OCI-LY7 (cell line): ENCODE measurements at regions not wholly inside any gene's neighbourhood (a gene's known extent, or its start where the extent isn't known, plus 50 kb on each side); places are given as distances from the start of the nearest gene placed in this dataset.

ENCODE experiments used
- BruUV-seq: library from RNA; stranded (reverse); fragments of 400-500 nt; replicated peaks from 2 replicates; lab custom pipeline; 2021; lab: Mats Ljungman, UMichigan
- CTCF ChIA-PET: fragments of 300-600 bp; sonication (Branson Sonifier 250); formaldehyde crosslinking; loops from one replicate; lab custom pipeline; 2022; ENCODE audit warnings: antibody characterized with exemption; ENCODE audit not compliant: unreplicated experiment; lab: Charles Lee
- POLR2A ChIA-PET: fragments of 300-600 bp; sonication (Branson Sonifier 250); formaldehyde crosslinking; loops from one replicate; lab custom pipeline; 2022; ENCODE audit warnings: antibody characterized with exemption; lab: Charles Lee
- DNase-seq: peaks from one replicate; pipeline ENCODE4 v3.0.0-alpha.2; 2015; ENCODE audit warnings: low spot score
- H2AFZ ChIP-seq: fragments of 200-600 bp; sonication (generic), shearing (Covaris generic); 2 replicates; pipeline ENCODE4 v1.6.1; 2014; ENCODE audit warnings: mild to moderate bottlenecking, antibody characterized with exemption, low read length, moderate library complexity
- H3K27ac ChIP-seq: fragments of 200-600 bp; sonication (generic); 2 replicates; pipeline ENCODE4 v1.5.1; 2014; ENCODE audit warnings: mixed run types, low read depth, mild to moderate bottlenecking, moderate library complexity, low read length, inconsistent platforms; ENCODE audit not compliant: poor library complexity, severe bottlenecking
- H3K36me3 ChIP-seq: fragments of 200-600 bp; sonication (generic); 2 replicates; pipeline ENCODE4 v1.6.1; 2014; ENCODE audit warnings: mild to moderate bottlenecking, antibody characterized with exemption, low read length, moderate library complexity, mixed read lengths; ENCODE audit not compliant: insufficient read depth
- H3K4me1 ChIP-seq: fragments of 200-600 bp; sonication (generic); 2 replicates; pipeline ENCODE4 v1.5.1; 2014; ENCODE audit warnings: mild to moderate bottlenecking, low read length; ENCODE audit not compliant: insufficient read depth, poor library complexity, severe bottlenecking
- H3K4me2 ChIP-seq: fragments of 200-600 bp; sonication (generic); 2 replicates; pipeline ENCODE4 v1.6.1; 2014; ENCODE audit warnings: mild to moderate bottlenecking, low read length
- H3K4me3 ChIP-seq: fragments of 200-600 bp; sonication (generic); 2 replicates; pipeline ENCODE4 v1.5.1; 2014; ENCODE audit warnings: mild to moderate bottlenecking, low read depth, low read length; ENCODE audit not compliant: poor library complexity, severe bottlenecking
- H3K79me2 ChIP-seq: fragments of 200-600 bp; sonication (generic); 2 replicates; pipeline ENCODE4 v1.6.1; 2016; ENCODE audit warnings: low read depth, mild to moderate bottlenecking, low read length, moderate library complexity, mixed read lengths; ENCODE audit not compliant: insufficient read depth
- H3K9me2 ChIP-seq: fragments of 200-600 bp; sonication (generic); 2 replicates; pipeline ENCODE4 v1.6.1; 2016; ENCODE audit warnings: mild to moderate bottlenecking, low read length, mixed read lengths; ENCODE audit not compliant: insufficient read depth
- H3K9me3 ChIP-seq: fragments of 200-600 bp; sonication (generic); 2 replicates; pipeline ENCODE4 v1.6.1; 2014; ENCODE audit warnings: mild to moderate bottlenecking, mixed run types, low read length, mixed read lengths
- H4K20me1 ChIP-seq: fragments of 200-600 bp; sonication (generic); 2 replicates; pipeline ENCODE4 v1.6.1; 2014; ENCODE audit warnings: mild to moderate bottlenecking, antibody characterized with exemption, low read length, moderate library complexity, mixed read lengths; ENCODE audit not compliant: insufficient read depth
- EZH2phosphoT487 ChIP-seq: fragments of 200-600 bp; sonication (generic); IDR thresholded peaks from 2 replicates; pipeline ENCODE4 v1.6.1; 2018; ENCODE audit warnings: low read depth, borderline replicate concordance, mild to moderate bottlenecking, mixed run types, antibody characterized with exemption, low read length, moderate library complexity, mixed read lengths
- intact Hi-C: fragments of 100-400 bp; cut with micrococcal nuclease; formaldehyde crosslinking; loops from one replicate; pipeline ENCODE4 v1.10.0; 2022; ENCODE audit not compliant: unreplicated experiment
- TF ChIP-seq, protein P1 (sequence below): fragments of 200-600 bp; sonication (generic); conservative IDR thresholded peaks from 2 replicates; pipeline ENCODE4 v1.5.1; 2014; ENCODE audit warnings: mild to moderate bottlenecking, antibody characterized with exemption, low read length, moderate library complexity, mixed read lengths

- no peaks in the 10 kb centered on the region for H3K9me3 ChIP-seq
- no peak overlapping the region for H2AFZ ChIP-seq
- TF ChIP-seq, protein P1, sequence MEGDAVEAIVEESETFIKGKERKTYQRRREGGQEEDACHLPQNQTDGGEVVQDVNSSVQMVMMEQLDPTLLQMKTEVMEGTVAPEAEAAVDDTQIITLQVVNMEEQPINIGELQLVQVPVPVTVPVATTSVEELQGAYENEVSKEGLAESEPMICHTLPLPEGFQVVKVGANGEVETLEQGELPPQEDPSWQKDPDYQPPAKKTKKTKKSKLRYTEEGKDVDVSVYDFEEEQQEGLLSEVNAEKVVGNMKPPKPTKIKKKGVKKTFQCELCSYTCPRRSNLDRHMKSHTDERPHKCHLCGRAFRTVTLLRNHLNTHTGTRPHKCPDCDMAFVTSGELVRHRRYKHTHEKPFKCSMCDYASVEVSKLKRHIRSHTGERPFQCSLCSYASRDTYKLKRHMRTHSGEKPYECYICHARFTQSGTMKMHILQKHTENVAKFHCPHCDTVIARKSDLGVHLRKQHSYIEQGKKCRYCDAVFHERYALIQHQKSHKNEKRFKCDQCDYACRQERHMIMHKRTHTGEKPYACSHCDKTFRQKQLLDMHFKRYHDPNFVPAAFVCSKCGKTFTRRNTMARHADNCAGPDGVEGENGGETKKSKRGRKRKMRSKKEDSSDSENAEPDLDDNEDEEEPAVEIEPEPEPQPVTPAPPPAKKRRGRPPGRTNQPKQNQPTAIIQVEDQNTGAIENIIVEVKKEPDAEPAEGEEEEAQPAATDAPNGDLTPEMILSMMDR: no peak
- TF ChIP-seq EZH2phosphoT487: no peak
- no TSS peak for BruUV-seq
- POLR2A ChIA-PET: no interaction called here
- intact Hi-C loops: no loop called here
- H3K4me1 ChIP-seq: no peaks in the 10 kb centered on the region
- H3K27ac ChIP-seq: no peak overlapping the region
- H3K79me2 ChIP-seq: no peaks in the 10 kb centered on the region
- H3K4me3 ChIP-seq: no peak overlapping the region
- CTCF ChIA-PET: no interaction called here
- no peak overlapping the region for H3K4me2 ChIP-seq
- H3K9me2 ChIP-seq: no peaks in the 10 kb centered on the region
- no peak for DNase-seq
- H4K20me1 ChIP-seq: no peaks in the 10 kb centered on the region
- no peaks in the 10 kb centered on the region for H3K36me3 ChIP-seq
Measured at GRCh38 chr13:99749271-99750019, 222.1 kb downstream of the ZIC5 start.

GRCh38 chr13:99747403-99747710 lies 224.2 kb downstream of the ZIC5 start:
- H3K9me2 ChIP-seq: no peaks in the 10 kb centered on the region
- H3K4me2 ChIP-seq: no peak overlapping the region
- no peak overlapping the region for H3K4me3 ChIP-seq
- CTCF ChIA-PET: no interaction called here
- no peak overlapping the region for H3K27ac ChIP-seq
- intact Hi-C loops: no loop called here
- no peak overlapping the region for H2AFZ ChIP-seq
- BruUV-seq: no TSS peak
- no peaks in the 10 kb centered on the region for H3K79me2 ChIP-seq
- TF ChIP-seq, protein P1: no peak
- no peak for TF ChIP-seq EZH2phosphoT487
- POLR2A ChIA-PET: no interaction called here
- H3K9me3 ChIP-seq: no peaks in the 10 kb centered on the region
- no peaks in the 10 kb centered on the region for H3K36me3 ChIP-seq
- no peaks in the 10 kb centered on the region for H4K20me1 ChIP-seq
- H3K4me1 ChIP-seq: no peaks in the 10 kb centered on the region
- no peak for DNase-seq

DNA sequence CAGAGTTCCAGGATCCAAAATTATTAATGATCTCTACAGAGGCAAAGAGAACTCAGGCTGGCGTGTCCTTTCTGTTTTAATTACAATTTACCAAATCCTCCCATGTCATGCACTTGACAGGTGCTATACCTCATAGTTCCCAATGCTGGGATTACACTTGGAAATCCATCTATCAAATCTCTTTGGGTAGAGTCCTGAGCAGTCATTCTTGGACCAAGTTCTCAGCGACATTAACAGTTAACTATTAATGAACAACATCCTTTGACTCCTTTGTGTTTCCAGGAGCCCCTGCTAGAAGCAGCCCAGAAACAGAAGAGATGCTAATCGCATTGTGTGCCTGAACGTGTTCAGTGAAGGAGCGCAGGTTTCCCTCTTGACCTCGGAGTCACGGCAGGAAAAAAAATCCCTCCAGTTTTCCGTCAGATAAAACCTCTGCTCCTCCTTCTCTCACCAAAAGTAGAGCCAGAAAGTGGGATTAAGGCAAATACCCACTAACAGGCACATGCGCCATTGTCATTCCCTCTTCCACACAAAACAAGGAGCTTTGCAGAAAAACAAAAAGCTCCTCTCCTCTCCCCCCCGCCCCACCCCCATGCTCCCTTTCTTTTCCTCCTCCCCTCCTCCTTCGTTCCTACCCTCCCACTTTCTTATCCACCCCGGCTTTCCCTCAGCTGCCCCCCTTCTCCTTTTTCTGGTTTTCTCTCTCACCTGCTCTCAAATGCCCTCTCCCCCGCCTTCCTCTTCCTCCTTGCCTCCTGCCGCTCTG lies 224.7 kb downstream of the ZIC5 start:
- Histone ChIP-seq H3K9me3 (no peaks in the 10 kb centered on the region), H3K4me3 (no peak overlapping the region), H3K9me2 (no peaks in the 10 kb centered on the region), H4K20me1 (no peaks in the 10 kb centered on the region), H3K36me3 (no peaks in the 10 kb centered on the region), H2AFZ (no peak overlapping the region), H3K4me1 (no peaks in the 10 kb centered on the region), H3K27ac (no peak overlapping the region), H3K4me2 (no peak overlapping the region), H3K79me2 (no peaks in the 10 kb centered on the region)
- POLR2A ChIA-PET: interaction anchor here (0.6 kb wide), 1 partner anchor 1504 kb away, joined by 3 read pairs; no protein-coding TSS in a partner anchor
- no TSS peak for BruUV-seq
- CTCF ChIA-PET: no interaction called here
- DNase-seq: no peak
- intact Hi-C loops: no loop called here
- TF ChIP-seq EZH2phosphoT487: no peak
- TF ChIP-seq, protein P1: no peak
